Smooth muscle cell (in vitro differentiated cells): ENCODE measurements at regions not wholly inside any gene's neighbourhood (a gene's known extent, or its start where the extent isn't known, plus 50 kb on each side); places are given as distances from the start of the nearest gene placed in this dataset.
"Not testable (repeated sequence)": the region's sequence is repeated elsewhere in the genome, so short reads cannot be mapped to it uniquely, and the experiment has no call there.

ENCODE experiments used
- DNase-seq: peaks from one replicate; lab custom pipeline; 2025; ENCODE audit not compliant: unreplicated experiment; lab: John Stamatoyannopoulos, UW
- H2AFZ ChIP-seq: fragments of 200-600 bp; sonication (generic); 2 replicates; pipeline ENCODE4 v1.6.0; 2016; ENCODE audit warnings: antibody characterized with exemption, low read depth, mild to moderate bottlenecking
- H3F3A ChIP-seq: fragments of 200-600 bp; sonication (generic); 2 replicates; pipeline ENCODE4 v1.6.0; 2017; ENCODE audit warnings: antibody characterized with exemption, low read depth
- H3K27ac ChIP-seq: fragments of 200-600 bp; sonication (generic); 2 replicates; pipeline ENCODE4 v1.5.1; 2016; ENCODE audit warnings: low read depth, mild to moderate bottlenecking
- H3K27me3 ChIP-seq: fragments of 200-600 bp; sonication (generic); 2 replicates; pipeline ENCODE4 v1.6.1; 2016; ENCODE audit warnings: low read depth, mild to moderate bottlenecking
- H3K36me3 ChIP-seq: fragments of 200-600 bp; sonication (generic); 2 replicates; pipeline ENCODE4 v1.5.1; 2016; ENCODE audit warnings: low read depth
- H3K4me1 ChIP-seq: fragments of 200-600 bp; sonication (generic); 2 replicates; pipeline ENCODE4 v1.5.1; 2016; ENCODE audit warnings: low read depth
- H3K4me2 ChIP-seq: fragments of 200-600 bp; sonication (generic); 2 replicates; pipeline ENCODE4 v1.6.0; 2016; ENCODE audit warnings: mild to moderate bottlenecking
- H3K4me3 ChIP-seq: fragments of 200-600 bp; sonication (generic); 2 replicates; pipeline ENCODE4 v1.5.1; 2016; ENCODE audit warnings: mild to moderate bottlenecking
- H3K79me2 ChIP-seq: fragments of 200-600 bp; sonication (generic); 2 replicates; pipeline ENCODE4 v1.6.0; 2016; ENCODE audit warnings: low read depth, mild to moderate bottlenecking
- H3K9ac ChIP-seq: fragments of 200-600 bp; sonication (generic); 2 replicates; pipeline ENCODE4 v1.6.0; 2016; ENCODE audit warnings: low read depth
- H3K9me3 ChIP-seq: fragments of 200-600 bp; sonication (generic); replicated peaks from 2 replicates; pipeline ENCODE4 v1.5.1; 2016; ENCODE audit warnings: low read depth
- H4K20me1 ChIP-seq: fragments of 200-600 bp; sonication (generic); 2 replicates; pipeline ENCODE4 v1.6.0; 2016; ENCODE audit warnings: low read depth
- WGBS: methylation state at CpG from one replicate; pipeline ENCODE4 v1.1.7; 2016; ENCODE audit warnings: low lambda C conversion rate; 5-methylcytosine and 5-hydroxymethylcytosine counted together
- TF ChIP-seq, protein P1 (sequence below): fragments of 200-600 bp; sonication (generic); IDR thresholded peaks from 2 replicates; pipeline ENCODE4 v1.5.1; 2017; ENCODE audit warnings: borderline replicate concordance, mild to moderate bottlenecking, antibody characterized with exemption; ENCODE audit not compliant: insufficient read depth, poor library complexity, severe bottlenecking

DNA sequence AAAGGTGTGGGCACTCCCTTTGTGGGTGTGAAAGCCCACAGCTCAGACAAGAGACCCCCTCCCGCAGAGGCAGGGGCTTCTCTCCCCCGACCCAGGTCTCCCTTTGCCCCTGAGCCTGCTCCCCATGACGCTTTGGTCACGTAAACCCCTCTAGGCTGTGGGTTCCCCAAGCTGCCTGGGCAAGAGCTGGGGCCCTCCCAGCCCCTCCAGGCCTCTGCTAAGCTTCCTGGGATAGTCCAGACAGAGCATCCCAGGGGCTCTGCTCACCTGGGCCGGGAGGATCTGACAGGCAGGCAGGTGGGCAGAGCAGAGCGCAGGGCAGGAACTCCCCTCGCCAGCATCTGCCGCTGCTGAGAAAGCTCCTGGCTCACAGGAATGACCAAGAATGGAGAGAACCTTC, 177.3 kb downstream of the BANP start:
- no peak overlapping the region for H3K9ac ChIP-seq

DNA sequence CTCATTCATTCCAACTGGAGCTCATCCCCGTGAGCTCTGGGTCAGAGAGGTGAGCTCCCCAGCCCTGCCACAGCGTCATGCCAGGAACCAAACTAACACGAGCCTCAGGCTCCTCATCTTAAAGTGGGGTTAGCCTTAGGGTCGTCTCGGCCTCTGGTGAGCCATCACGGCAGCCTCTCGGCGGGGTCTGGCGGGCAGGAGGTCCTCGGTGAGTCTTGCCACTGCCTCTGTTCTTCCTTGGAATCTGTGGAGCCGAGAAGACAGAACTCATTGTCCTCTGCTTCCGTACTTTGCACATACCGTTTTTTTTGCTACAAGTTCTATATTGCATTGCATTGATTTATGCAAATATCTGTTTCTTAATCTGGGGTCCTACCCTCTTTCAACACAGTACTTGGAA, 177.9 kb downstream of the BANP start:
- not testable (repeated sequence) for H3K9me3 ChIP-seq, DNase-seq, H3K36me3 ChIP-seq, H2AFZ ChIP-seq, H3K4me2 ChIP-seq, H3K4me3 ChIP-seq, H3K4me1 ChIP-seq, H3K9ac ChIP-seq, H3K79me2 ChIP-seq, H3F3A ChIP-seq, H4K20me1 ChIP-seq, H3K27ac ChIP-seq, H3K27me3 ChIP-seq
- WGBS: 93% methylated on average over 13 of the region's 13 CpGs

More for the DNA sequence above, 177.3 kb downstream of the BANP start:
- H3K27ac ChIP-seq: no peak overlapping the region
- DNase-seq: no peak
- H3F3A ChIP-seq: no peaks in the 10 kb centered on the region
- H3K4me2 ChIP-seq: no peak overlapping the region
- no peaks in the 10 kb centered on the region for H3K79me2 ChIP-seq
- no peak overlapping the region for H2AFZ ChIP-seq
- no peaks in the 10 kb centered on the region for H3K4me1 ChIP-seq
- TF ChIP-seq, protein P1, sequence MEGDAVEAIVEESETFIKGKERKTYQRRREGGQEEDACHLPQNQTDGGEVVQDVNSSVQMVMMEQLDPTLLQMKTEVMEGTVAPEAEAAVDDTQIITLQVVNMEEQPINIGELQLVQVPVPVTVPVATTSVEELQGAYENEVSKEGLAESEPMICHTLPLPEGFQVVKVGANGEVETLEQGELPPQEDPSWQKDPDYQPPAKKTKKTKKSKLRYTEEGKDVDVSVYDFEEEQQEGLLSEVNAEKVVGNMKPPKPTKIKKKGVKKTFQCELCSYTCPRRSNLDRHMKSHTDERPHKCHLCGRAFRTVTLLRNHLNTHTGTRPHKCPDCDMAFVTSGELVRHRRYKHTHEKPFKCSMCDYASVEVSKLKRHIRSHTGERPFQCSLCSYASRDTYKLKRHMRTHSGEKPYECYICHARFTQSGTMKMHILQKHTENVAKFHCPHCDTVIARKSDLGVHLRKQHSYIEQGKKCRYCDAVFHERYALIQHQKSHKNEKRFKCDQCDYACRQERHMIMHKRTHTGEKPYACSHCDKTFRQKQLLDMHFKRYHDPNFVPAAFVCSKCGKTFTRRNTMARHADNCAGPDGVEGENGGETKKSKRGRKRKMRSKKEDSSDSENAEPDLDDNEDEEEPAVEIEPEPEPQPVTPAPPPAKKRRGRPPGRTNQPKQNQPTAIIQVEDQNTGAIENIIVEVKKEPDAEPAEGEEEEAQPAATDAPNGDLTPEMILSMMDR: no peak
- no peaks in the 10 kb centered on the region for H3K27me3 ChIP-seq
- H3K9me3 ChIP-seq: no peaks in the 10 kb centered on the region
- no peak overlapping the region for H3K4me3 ChIP-seq
- no peaks in the 10 kb centered on the region for H3K36me3 ChIP-seq
- 94% methylated on average over 8 of the region's 8 CpGs for WGBS
- no peaks in the 10 kb centered on the region for H4K20me1 ChIP-seq

DNA sequence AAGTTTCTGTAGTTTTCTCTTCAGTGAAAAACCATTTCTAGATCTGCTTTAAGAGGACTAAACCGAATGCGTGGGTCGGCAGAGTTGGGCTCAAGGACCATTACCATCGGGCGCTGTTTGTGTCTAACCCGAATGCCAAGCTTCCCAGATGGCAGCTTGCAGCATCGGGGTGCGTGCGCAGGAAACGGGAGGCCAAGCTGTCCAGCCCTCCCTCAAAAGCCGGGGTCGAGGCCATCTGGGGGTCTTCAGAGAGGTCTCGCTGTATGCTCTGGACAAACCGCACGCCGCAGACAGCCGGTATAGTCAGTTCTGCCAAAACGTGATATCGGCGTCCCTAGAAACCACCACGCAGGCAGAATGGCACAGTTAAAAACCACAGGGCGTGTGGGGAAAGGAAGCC, 178.8 kb downstream of the BANP start:
- Histone ChIP-seq H3F3A (no peaks in the 10 kb centered on the region), H3K9me3 (no peaks in the 10 kb centered on the region), H3K4me1 (no peaks in the 10 kb centered on the region), H3K27ac (no peak overlapping the region), H2AFZ (no peak overlapping the region), H3K4me2 (no peak overlapping the region), H3K79me2 (no peaks in the 10 kb centered on the region), H3K36me3 (no peaks in the 10 kb centered on the region), H3K27me3 (no peaks in the 10 kb centered on the region), H3K4me3 (no peak overlapping the region), H4K20me1 (no peaks in the 10 kb centered on the region), H3K9ac (no peak overlapping the region)
- WGBS: 93% methylated on average over 22 of the region's 22 CpGs
- DNase-seq: no peak
- TF ChIP-seq, protein P1: no peak

DNA sequence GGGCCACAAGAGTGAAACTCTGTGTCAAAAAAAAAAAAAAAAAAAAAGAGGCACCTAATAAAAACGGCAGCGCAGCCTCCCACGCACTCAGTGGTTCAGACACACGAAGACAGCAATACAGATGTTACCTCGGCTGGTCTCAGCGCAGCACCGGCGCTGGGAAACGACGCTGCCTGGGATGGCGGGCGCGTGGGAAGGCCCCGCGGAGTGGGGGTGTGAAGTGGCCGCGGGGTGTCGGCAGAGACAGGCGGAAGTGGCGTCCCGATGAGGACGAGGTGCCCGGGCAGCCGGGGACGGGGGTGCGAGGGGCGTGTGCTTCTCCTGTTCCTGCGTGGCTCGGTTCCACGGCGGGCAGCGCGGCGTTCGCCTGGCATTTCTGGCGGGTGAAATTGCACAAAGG, 179.4 kb downstream of the BANP start:
- no peak overlapping the region for H3K4me3 ChIP-seq
- H3K9ac ChIP-seq: no peak overlapping the region
- H3K9me3 ChIP-seq: no peaks in the 10 kb centered on the region
- no peaks in the 10 kb centered on the region for H3K27me3 ChIP-seq
- H4K20me1 ChIP-seq: no peaks in the 10 kb centered on the region
- no peaks in the 10 kb centered on the region for H3K79me2 ChIP-seq
- no peak overlapping the region for H2AFZ ChIP-seq
- DNase-seq: no peak
- no peaks in the 10 kb centered on the region for H3K36me3 ChIP-seq
- no peak overlapping the region for H3K27ac ChIP-seq
- no peak overlapping the region for H3K4me2 ChIP-seq
- TF ChIP-seq, protein P1: no peak
- 93% methylated on average over 32 of the region's 36 CpGs for WGBS
- H3K4me1 ChIP-seq: no peaks in the 10 kb centered on the region
- H3F3A ChIP-seq: no peaks in the 10 kb centered on the region
